ENCODE measurements at regions not wholly inside any gene's neighbourhood (a gene's known extent, or its start where the extent isn't known, plus 50 kb on each side); places are given as distances from the start of the nearest gene placed in this dataset.

- H3K9me3 ChIP-seq, result no peaks in the 10 kb centered on the region
- 91 to 95% methylated on average over 3 of the region's 3 CpGs for WGBS, 2 donors
- intact Hi-C loops (cut with DNase I), result no loop called here
- DNase-seq, result no peak
- no peak overlapping the region for H3K27ac ChIP-seq
- no peak overlapping the region for H3K4me3 ChIP-seq (replicated peaks in 1 of 3)
- no peaks in the 10 kb centered on the region for H3K27me3 ChIP-seq
- no peaks in the 10 kb centered on the region for H3K36me3 ChIP-seq
- H3K4me1 ChIP-seq, result no peaks in the 10 kb centered on the region
- TF ChIP-seq POLR2A (IDR thresholded peaks at IDR 0.05), result no peak
These were observed 84.6 kb downstream of the LRATD1 start for GRCh38 chr2:14717131-14717530.

- Histone ChIP-seq H3K9me3 (no peaks in the 10 kb centered on the region), H3K27me3 (no peaks in the 10 kb centered on the region), H3K27ac (no peak overlapping the region), H3K36me3 (no peaks in the 10 kb centered on the region), H3K4me1 (no peaks in the 10 kb centered on the region), H3K4me3 (replicated peaks in 1 of 3) (no peak overlapping the region)
- DNase-seq, result no peak
- TF ChIP-seq POLR2A (IDR thresholded peaks at IDR 0.05), result no peak
- no peak for TF ChIP-seq CTCF (IDR thresholded peaks at IDR 0.05)
- intact Hi-C loops (cut with DNase I), result no loop called here
- WGBS, 2 donors, result 84 to 88% methylated on average over 5 of the region's 5 CpGs
These were observed 87.8 kb downstream of the LRATD1 start for GRCh38 chr2:14720319-14720718.

- DNase-seq, result no peak
- WGBS, 2 donors, result 85 to 94% methylated on average over 2 of the region's 2 CpGs
- no peaks in the 10 kb centered on the region for H3K4me1 ChIP-seq
These were observed 88.2 kb downstream of the LRATD1 start for GRCh38 chr2:14720739-14721138.

GRCh38 chr2:14722904-14723570, 90.5 kb downstream of the LRATD1 start:
- no peaks in the 10 kb centered on the region for H3K9me3 ChIP-seq
- no peaks in the 10 kb centered on the region for H3K27me3 ChIP-seq
- H3K4me1 ChIP-seq, result no peaks in the 10 kb centered on the region
- no peaks in the 10 kb centered on the region for H3K36me3 ChIP-seq
- H3K27ac ChIP-seq, result no peak overlapping the region
- intact Hi-C loops (cut with DNase I), result no loop called here
- DNase-seq, result no peak
- 61 to 62% methylated on average over 3 of the region's 3 CpGs for whole genome bisulfite sequencing, 2 donors
- H3K4me3 ChIP-seq (replicated peaks in 1 of 3), result no peak overlapping the region
- TF ChIP-seq POLR2A (IDR thresholded peaks at IDR 0.05) (no peak), CTCF (IDR thresholded peaks at IDR 0.05) (no peak)

More at GRCh38 chr2:14720739-14721138, 88.2 kb downstream of the LRATD1 start:
- no peak overlapping the region for H3K27ac ChIP-seq
- H3K4me3 ChIP-seq (replicated peaks in 1 of 3), result no peak overlapping the region
- intact Hi-C loops (cut with DNase I), result no loop called here
- TF ChIP-seq CTCF (IDR thresholded peaks at IDR 0.05), result no peak
- no peak for TF ChIP-seq POLR2A (IDR thresholded peaks at IDR 0.05)
- no peaks in the 10 kb centered on the region for H3K9me3 ChIP-seq
- no peaks in the 10 kb centered on the region for H3K36me3 ChIP-seq
- no peaks in the 10 kb centered on the region for H3K27me3 ChIP-seq

GRCh38 chr2:14723684-14724083, 91.2 kb downstream of the LRATD1 start:
- intact Hi-C loops (cut with DNase I), result no loop called here
- Histone ChIP-seq H3K27me3 (no peaks in the 10 kb centered on the region), H3K36me3 (no peaks in the 10 kb centered on the region), H3K27ac (no peak overlapping the region), H3K9me3 (no peaks in the 10 kb centered on the region), H3K4me3 (replicated peaks in 1 of 3) (no peak overlapping the region), H3K4me1 (no peaks in the 10 kb centered on the region)
- DNase-seq, result no peak
- 76 to 85% methylated on average over 5 of the region's 5 CpGs for WGBS, 2 donors
- no peak for TF ChIP-seq CTCF (IDR thresholded peaks at IDR 0.05)
- no peak for TF ChIP-seq POLR2A (IDR thresholded peaks at IDR 0.05)
